Activated CD4-positive, alpha-beta T cell treated with anti-CD3 and anti-CD28 coated beads for 4 hours (primary cell): ENCODE measurements at regions not wholly inside any gene's neighbourhood (a gene's known extent, or its start where the extent isn't known, plus 50 kb on each side); places are given as distances from the start of the nearest gene placed in this dataset.

Experiments
- DNase-seq, 2 donors: peaks; one replicate each; pipeline ENCODE4 v3.0.0-alpha.2; 2020

- no peak for DNase-seq
Measured at GRCh38 chr2:122583159-122583917, 827.9 kb downstream of the TSN start.

- DNase-seq = no peak
Measured at GRCh38 chr2:122590524-122590923, 835.1 kb downstream of the TSN start.

- no peak for DNase-seq
Measured at GRCh38 chr2:122595065-122595464, 839.6 kb downstream of the TSN start.

DNA sequence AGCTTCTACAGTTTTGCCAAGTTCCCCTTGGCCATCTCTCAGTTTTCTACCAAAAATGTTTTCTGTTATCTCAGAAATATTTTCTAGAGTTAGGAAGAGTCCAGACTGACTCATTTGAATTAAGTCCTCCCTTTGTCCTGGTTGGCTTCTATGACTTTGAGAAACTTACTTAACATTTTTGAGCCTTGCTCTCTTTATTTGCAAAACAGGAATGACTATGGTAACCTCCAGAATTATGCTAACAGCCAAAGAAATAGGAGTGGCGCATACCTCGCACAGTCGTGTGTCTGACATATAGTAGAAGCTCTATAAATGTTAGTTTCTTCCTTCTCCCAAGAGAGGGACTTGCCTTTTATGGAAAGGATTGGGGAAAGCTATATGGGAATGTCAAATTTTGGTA lies 841.1 kb downstream of the TSN start:
- no peak for DNase-seq

GRCh38 chr2:122598784-122599183 lies 843.3 kb downstream of the TSN start:
- DNase-seq = no peak

DNA sequence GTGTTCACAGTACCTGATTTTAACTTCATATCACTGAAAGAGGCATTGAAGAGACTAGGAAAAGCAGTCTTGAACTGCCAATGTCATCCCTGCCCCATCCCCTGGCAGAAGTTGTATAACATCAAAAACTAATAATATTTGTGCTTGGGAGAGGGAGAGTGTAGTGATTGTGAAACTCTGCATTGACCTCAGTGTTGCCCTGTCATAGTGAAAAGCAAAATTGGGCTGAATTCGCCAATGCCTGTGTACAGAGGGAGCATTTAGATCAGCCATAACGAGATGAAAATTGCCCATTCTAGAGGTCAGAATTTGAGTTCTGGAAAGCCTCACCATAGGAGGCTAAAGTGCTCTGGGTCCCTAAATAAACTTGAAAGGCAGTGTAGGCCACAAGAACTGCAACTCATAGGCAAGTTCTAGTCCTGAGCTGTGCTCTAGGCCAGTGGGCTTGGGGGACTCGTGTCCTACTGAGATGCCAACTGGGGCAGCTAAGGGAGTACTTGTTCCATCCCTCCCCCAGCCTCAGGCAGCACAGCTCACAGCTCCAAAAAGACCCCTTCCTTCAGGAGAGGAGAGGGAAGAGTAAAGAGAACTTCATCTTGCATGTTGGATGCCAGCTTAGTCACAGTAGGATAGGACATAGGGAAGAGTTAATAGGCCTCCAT lies 855.6 kb downstream of the TSN start:
- DNase-seq = no peak

DNA sequence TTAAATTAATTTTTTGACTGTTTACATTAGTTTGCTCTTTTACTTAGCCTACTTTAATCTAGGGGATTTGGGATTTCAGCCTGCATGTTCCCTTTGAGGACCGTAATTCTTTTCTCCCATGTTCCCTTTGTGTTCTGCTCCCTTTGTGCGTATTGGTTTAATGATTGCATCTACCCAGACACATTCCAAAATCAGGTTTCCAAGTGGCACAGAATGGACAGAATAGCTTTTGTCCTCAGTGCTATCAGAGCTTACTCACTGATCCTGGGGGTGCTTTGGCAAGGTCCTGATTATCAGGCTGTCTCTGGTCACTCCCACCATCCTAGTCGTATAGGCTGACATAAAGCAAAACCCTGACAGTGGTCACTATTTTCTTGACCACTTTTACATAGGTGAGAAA lies 867.5 kb downstream of the TSN start:
- no peak for DNase-seq

GRCh38 chr2:122627388-122627787 lies 871.9 kb downstream of the TSN start:
- DNase-seq = no peak

DNA sequence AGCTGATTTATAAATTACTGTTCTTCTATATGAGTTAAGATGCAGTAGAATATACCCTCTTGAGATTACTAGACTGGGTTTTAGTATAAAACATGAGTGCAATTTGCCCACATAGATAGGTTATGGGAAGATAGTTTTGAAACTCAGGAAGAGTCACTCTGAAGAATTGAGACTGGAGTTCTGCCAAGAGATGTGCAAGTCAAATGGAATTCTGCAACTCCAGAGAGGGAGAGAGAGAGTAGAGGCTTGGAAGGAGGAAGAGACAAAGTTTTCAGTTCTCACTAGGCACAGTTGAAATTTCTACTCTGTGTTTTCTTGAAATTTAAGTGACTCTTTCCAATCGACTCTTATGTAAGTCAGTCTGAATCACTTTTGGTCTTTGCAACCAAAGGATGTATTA lies 878.8 kb downstream of the TSN start:
- no peak for DNase-seq

GRCh38 chr2:122634920-122635319 lies 879.5 kb downstream of the TSN start:
- DNase-seq = no peak

GRCh38 chr2:122635686-122636085 lies 880.2 kb downstream of the TSN start:
- no peak for DNase-seq

- no peak for DNase-seq
Measured at GRCh38 chr2:122636097-122636496, 880.6 kb downstream of the TSN start.

GRCh38 chr2:122639176-122639575 lies 883.7 kb downstream of the TSN start:
- no peak for DNase-seq

DNA sequence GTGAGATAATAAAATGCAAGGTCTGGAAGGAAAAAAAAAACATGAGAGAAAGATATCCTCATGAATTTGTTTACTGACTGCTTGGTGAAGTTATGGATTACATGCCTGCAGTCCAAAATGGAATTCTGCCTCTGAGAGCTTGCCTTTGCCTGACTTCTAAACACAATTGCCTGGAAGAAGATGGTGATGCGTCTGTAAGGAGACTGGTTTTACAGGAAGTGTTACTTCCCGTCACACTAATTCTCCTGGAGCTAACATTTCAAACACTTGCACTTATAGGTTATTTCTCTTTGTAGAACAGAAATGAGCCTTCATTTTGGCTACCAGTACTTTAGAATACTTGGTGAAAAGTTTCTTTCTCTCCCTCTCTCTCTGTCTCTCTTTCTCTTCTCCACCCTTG lies 884.3 kb downstream of the TSN start:
- no peak for DNase-seq

DNA sequence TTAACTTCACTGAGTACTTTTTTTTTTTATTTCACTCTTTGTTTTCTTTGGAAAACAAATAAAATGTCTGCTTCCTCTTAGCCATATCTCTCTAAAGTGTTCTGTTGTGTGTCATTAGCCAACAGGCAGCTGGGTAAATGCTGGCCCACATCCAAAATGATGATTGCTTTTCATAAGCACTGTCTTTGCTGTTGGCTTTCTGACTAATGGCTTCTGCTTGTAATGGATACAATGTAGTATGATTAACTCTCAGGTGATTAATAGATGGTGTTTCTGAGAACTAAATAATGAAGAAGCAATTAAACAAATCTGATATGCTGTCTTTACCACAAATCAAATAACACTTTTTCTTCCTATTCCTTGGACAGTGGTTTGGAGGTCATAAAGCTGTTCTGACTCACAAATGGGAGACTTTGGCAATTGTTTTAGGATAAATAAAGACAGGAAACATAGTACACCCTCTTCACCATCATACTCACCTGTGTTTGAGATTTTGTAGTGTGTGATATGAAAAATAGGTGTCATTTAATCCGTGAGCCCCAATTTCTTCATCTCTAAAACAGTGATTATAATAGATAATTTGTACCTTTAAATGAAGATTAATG lies 888.4 kb downstream of the TSN start:
- DNase-seq = no peak

GRCh38 chr2:122651236-122651635 lies 895.8 kb downstream of the TSN start:
- no peak for DNase-seq

GRCh38 chr2:122651780-122652179 lies 896.3 kb downstream of the TSN start:
- no peak for DNase-seq

DNA sequence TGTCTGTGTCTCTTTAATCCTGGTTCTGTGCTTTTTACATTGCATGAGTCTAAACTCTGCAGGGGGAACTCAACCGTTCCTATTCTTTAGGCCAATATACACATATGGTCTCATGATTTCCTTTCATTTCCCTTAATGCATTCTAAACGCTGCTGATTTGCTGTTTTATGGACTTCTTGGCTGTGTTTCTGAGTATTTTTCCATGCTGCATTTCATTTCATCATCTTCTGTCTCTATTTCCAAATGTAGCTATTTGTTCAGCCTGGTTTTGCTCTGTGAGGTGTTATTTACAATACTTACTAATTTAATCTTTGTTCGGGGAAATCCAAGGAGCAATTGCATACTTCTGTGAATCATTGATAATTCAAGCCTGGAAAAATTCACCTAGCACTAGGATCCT lies 897.2 kb downstream of the TSN start:
- DNase-seq = no peak

- DNase-seq = no peak
Measured at GRCh38 chr2:122656403-122656802, 901.0 kb downstream of the TSN start.

DNA sequence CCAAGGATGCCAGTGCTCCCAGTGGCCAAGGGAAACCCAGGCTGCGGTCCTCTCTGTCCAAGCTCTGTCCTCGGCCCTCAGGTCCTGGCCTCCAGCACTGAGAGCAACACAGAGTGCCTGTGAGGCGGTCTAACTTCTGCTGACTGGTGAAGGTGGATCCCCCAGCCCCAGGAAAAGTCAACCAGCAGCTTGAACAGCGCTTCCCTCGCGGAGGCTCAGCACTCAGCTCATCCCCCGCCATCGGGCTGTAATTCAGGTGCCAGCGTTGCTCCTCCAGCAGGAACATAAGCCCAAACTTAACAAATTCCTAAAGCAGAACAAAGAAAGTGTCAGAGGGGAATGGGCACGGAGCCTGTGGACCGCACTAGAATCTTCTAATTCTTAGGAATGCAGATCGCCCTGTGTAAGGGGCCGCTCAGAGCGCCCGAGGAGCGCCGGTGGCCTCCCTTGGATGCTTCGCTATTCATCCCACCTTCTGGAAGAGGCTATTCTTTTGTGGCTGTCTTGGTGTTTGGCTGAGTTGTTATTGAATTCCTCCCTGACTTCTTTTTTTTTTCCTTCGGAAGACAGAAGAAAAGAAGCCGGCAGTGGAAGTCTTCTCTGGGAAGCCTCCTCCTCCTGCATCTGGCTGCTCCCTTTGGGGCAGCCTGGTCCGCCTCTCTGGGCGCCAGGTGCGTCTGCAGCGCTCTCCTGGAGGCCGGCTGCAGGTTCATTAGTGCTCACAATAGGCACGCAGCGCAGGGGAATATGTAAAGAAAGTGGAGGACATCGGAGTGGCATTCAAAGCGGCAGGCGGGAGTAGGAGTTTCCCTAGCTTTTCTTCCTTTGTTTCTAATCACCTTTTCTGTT lies 905.6 kb downstream of the TSN start:
- no peak for DNase-seq

DNA sequence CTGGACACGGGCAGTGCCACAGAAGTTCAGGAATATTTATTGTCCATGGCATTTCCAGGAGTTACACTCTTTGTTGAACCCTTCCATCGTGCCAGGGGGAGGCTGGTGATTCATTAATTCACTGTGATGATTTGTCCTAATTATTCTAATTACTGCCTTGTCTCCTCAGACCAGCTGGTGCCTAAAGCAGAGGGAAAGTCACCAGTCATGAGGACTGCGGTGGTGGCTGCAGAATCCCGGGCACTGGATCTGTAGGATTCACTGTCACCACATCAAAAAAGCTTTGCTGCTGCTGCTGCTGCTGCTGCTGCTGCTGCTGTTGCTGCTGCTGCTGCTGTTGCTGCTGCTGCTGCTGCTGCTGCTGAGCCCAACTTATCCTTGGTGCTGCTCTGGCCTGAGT lies 908.2 kb downstream of the TSN start:
- DNase-seq = no peak

DNA sequence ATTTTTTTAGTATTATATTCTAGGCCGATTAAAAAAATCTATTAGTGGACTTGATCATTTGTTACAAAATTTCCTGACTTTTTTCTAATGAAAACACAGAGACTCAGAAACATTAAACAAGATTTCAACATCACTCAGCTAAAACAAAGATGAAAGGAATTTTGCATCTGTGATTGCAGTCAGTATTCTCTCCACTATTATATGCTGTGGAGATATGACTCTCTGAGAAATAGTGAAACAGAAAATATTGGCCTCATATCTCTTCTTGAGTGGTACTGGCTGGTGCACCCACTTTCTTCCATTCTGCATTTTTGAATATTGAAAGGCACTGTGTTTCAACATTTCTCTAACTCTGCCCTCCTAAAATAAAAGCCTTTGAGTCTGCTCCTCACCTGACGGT lies 914.2 kb downstream of the TSN start:
- DNase-seq = no peak

- no peak for DNase-seq
Measured at GRCh38 chr2:122670897-122671296, 915.4 kb downstream of the TSN start.
